ENCODE measurements at regions not wholly inside any gene's neighbourhood (a gene's known extent, or its start where the extent isn't known, plus 50 kb on each side); places are given as distances from the start of the nearest gene placed in this dataset.

- no peak for FAIRE-seq
These were observed 117.6 kb upstream of the CXCR4 start for GRCh38 chr2:136235546-136235945.

DNA sequence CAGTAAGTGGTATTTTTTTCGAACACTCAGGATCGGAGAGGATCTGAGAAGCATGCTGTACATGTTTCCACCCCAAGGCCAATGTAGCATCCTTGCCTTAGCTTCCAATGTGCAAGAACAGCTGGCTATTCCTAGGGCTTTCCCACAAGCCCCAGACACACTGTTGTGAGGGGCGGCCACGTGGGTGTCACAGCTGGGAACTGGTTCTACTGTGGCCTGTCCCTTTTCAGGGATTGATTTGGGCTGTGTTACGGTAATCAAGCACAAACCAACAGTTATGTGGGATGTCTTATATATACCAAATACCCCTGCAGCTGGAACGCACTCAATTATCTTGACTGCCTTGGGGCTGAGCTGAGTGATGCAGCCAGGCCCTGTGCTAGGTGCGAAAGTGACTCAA, 116.3 kb upstream of the CXCR4 start:
- FAIRE-seq: no peak

- FAIRE-seq: no peak
These were observed 115.3 kb upstream of the CXCR4 start for GRCh38 chr2:136233298-136233697.

DNA sequence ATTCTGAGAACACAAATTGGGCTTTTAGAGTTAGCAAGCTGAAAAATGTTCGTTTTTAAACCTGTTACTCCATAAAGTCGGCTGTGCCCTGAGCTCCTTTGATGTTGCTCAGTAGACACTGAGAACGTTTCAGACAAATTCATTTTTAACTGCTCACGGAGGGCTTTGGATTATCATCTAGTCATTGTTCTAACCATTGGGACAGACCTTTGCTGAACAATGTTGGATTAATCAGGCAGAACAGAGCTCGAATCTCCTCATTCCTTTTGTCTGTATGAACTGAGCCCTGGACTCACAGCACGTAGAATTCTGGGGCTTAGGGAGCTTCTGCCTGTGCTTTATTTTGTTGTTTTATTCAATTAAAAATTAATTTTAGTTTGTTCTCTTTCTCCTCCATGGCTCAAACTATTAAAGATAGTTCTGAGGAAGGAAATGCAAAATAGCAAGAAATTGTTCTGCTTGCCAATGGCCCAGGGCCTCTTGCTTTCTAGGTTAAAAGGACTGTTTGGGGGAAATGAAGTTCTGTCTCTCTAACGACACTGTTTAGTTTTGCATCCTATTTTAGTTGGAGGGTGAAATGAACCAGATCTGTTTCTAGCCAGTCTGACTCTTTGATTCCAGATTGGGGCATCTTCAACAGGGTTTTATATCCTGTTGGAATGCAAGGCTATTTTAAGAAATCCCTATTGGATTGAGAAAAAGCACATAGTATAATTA, 114.7 kb upstream of the CXCR4 start:
- no peak for FAIRE-seq

DNA sequence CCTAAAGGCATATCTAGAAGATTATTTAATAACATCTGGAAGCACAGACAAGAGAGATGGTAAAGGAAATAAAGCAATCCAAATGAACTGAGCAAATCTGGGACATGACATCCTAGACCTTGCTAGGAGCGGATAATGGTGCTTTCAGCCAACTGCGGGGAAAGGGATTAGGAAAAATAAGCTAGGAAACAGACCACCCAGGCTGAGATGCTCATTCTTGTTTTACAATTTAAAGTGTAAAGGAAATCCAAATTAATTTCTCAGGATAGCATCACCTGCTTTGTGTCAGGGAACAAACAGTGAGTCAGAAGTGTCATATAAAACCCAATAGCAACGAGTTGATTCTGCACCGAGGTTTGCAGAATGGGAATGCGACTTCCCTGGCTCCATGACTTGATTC, 112.5 kb upstream of the CXCR4 start:
- FAIRE-seq: no peak

GRCh38 chr2:136226903-136227302, 109.0 kb upstream of the CXCR4 start:
- no peak for FAIRE-seq

- no peak for FAIRE-seq
These were observed 108.2 kb upstream of the CXCR4 start for GRCh38 chr2:136225950-136226835.

- no peak for FAIRE-seq
These were observed 105.3 kb upstream of the CXCR4 start for GRCh38 chr2:136223274-136223673.

GRCh38 chr2:136222862-136223261, 104.9 kb upstream of the CXCR4 start:
- FAIRE-seq: no peak

- no peak for FAIRE-seq
These were observed 103.1 kb upstream of the CXCR4 start for GRCh38 chr2:136221026-136221425.

GRCh38 chr2:136219963-136220362, 102.0 kb upstream of the CXCR4 start:
- FAIRE-seq: no peak

GRCh38 chr2:136219341-136219740, 101.4 kb upstream of the CXCR4 start:
- no peak for FAIRE-seq

- no peak for FAIRE-seq
These were observed 100.0 kb upstream of the CXCR4 start for GRCh38 chr2:136217996-136218395.

DNA sequence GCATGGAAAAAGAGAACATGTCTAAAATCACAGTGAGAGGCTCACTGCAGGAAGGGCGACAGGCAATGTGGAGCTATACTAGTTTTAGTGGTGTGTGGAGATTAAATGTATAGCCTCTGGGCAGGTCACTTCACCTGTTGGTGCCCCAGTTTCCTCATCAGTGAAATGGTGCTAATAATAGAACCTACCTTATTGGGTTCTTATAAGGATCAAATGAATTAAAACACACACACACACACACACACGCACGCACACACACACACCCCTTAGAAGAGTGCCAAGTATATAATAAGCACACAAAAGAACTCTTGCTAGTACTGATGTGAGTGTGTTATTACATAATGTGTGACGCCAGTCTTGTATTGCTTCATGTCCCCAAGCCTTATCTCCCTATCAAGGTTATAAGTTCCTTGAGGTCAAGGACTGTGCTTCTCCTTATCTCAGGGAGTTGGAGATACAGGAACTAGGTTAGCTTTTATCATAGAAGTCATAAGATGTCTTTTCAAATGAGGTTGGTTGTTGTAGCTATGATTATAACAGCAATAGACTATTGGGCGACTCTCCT, 98.0 kb upstream of the CXCR4 start:
- FAIRE-seq: no peak

DNA sequence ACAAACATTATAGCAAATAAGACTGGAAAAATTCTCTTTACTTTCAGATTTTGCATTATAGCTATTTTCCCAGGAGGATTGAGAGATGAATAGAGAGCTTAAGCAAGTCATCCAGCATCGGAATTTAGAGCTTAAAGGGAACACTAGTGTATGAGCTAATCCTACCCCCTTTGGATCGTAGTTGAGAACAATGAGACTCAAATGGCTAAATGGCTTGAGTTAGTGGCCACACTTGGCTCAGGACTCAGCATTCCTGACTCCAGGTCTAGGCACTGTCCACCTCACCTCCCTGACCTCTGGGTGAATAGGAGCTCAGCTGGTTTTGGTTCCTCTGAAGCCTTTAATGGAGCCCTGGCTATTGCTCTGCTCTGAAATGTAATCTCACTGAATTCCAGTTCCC, 97.5 kb upstream of the CXCR4 start:
- FAIRE-seq: no peak

DNA sequence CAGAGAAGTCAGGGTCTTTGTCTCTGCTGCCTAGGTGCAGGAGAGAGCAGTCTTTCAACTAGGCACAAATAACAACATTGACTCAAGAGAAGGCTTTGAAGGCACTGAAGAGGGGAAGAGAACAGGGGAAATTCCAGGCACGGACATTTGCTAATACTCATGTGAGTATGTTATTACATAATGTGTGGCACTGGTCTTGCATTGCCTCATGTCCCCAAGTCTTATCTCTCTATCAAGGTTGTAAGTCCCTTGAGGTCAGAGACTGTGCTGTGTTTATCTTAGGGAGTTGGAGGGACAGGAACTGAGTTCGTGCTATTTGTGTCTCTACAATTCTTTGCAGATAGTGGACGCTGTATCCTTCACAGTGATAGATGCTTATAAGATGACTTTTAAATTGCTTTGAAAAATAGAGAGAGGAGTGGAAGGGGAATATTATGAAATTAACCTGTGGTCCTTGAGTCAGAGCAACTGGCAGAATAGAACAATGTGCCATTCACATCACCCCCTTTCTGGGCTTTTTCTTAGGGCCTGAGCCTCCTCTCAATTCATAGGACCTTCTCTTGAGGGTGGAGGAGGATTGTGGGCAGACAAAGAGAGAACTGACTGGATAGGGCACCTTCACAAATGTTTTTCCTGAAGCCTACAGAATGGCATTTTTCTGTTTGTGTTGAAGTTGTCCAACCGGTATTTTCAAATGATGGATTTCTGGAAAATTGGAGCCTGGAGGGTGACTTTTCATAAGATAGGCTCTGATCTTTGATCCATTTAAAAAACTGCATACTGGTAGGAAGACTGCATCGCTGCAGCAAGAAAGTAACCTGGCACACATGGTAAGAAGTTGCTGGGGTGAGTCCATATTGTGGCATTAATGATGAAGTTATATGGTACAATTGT, 96.6 kb upstream of the CXCR4 start:
- no peak for FAIRE-seq

GRCh38 chr2:136213836-136214235, 95.9 kb upstream of the CXCR4 start:
- no peak for FAIRE-seq

DNA sequence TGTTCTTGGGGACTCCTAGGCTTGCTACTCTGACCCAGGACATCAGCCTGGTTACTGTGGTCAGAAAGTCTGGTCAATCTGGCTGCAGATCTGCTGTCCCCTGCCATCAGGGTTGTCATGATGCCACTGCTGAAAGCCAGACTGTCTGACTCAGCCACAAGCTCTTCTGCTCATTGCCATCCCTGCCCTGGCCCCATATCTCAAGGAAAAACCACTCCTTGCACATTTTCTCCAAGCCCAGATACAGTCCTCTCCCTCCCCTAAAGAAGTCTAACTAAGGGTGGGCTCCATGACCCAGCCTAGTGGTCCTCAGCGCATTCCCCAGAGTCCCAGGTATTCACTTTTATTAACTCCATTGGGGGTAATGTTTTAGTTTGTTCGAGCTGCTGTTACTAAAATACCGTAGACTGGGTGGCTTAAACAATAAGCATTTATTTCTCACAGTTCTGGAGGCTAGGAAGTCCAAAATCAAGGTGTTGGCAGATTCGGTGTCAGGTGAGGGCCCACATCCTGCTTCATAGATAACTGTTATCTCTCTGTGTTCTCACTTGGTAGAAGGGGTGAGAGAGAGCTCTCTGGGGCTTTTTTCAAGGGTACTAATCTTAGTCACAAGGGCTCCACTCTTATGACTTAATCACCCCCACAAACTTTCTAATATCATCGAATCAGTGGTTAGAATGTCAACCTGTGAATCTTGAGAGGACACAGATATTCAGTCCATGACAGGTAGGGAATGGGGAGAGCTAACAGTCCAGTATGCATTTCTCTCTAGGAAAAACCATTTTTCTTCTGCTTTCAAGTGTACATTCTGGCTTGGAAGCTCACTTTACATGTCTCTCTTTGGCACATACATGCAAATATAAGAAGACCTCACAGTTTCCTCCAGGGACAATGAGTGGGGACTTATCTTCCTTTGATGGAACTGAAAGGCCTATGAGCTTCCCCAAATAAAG, 94.8 kb upstream of the CXCR4 start:
- FAIRE-seq: no peak

GRCh38 chr2:136211701-136212100, 93.8 kb upstream of the CXCR4 start:
- no peak for FAIRE-seq

DNA sequence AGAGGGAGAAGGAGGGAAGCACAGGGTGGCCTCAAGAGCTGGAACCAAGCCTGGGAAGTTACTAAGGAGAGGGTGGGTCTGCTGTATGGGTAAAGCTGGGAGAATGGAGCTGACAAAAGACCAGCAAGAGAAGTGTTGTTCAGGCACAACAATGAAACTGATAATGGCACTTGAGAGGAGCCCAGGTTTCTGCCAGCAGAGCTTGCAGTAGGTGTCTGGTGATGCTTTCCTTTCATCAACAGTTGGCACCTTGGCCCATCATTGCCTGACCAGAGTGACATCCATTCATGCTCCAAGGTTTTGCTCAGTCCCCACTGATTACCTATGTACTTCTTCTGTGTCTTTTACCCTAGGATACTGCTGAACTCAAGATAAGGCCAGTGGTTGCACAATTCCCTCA, 92.9 kb upstream of the CXCR4 start:
- no peak for FAIRE-seq

DNA sequence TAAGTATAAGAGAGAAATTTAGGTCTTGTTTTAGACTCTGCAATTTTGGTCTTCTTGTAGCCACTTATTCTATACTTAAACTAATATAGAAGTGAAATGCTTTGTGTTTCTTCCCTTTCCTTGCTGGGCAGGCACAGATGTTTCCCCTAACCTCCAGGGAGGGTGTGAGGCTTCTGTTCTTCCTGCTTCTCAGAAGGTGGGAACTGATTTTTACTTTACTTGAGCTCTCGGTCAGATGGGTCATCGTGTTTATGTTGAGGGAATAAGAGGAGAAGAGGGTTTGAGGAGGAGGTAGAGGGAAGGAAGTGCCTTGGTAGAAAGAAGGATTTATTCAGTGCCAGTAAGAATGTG, 92.5 kb upstream of the CXCR4 start:
- no peak for FAIRE-seq
